GOT3 (cell line): ENCODE measurements at regions not wholly inside any gene's neighbourhood (a gene's known extent, or its start where the extent isn't known, plus 50 kb on each side); places are given as distances from the start of the nearest gene placed in this dataset.

Experiments used
- DNase-seq: peaks from one replicate; lab custom pipeline; 2025; ENCODE audit warnings: mixed read lengths; lab: John Stamatoyannopoulos, UW

GRCh38 chr5:164013077-164013670 is 507.8 kb downstream of the MAT2B start:
- peak; percentile 9 for DNase-seq

- DNase-seq: no peak
Observed at GRCh38 chr5:164020116-164020515, 514.7 kb downstream of the MAT2B start.

- no peak for DNase-seq
Observed at GRCh38 chr5:164027738-164028137, 522.3 kb downstream of the MAT2B start.

GRCh38 chr5:164038128-164038783 is 532.8 kb downstream of the MAT2B start:
- DNase-seq: no peak

- no peak for DNase-seq
Observed at GRCh38 chr5:164041105-164041504, 535.7 kb downstream of the MAT2B start.

GRCh38 chr5:164048359-164048926 is 543.0 kb downstream of the MAT2B start:
- DNase-seq: no peak

- no peak for DNase-seq
Observed at GRCh38 chr5:164051745-164052144, 546.3 kb downstream of the MAT2B start.

- DNase-seq: no peak
Observed at GRCh38 chr5:164052536-164053093, 547.2 kb downstream of the MAT2B start.

- DNase-seq: no peak
Observed at GRCh38 chr5:164053123-164053522, 547.7 kb downstream of the MAT2B start.

GRCh38 chr5:164054461-164054860 is 549.0 kb downstream of the MAT2B start:
- no peak for DNase-seq

GRCh38 chr5:164057121-164057520 is 551.7 kb downstream of the MAT2B start:
- DNase-seq: no peak

GRCh38 chr5:164058621-164059020 is 553.2 kb downstream of the MAT2B start:
- no peak for DNase-seq

GRCh38 chr5:164059471-164059870 is 554.1 kb downstream of the MAT2B start:
- no peak for DNase-seq

- DNase-seq: no peak
Observed at GRCh38 chr5:164060786-164061355, 555.5 kb downstream of the MAT2B start.

GRCh38 chr5:164062304-164062703 is 556.9 kb downstream of the MAT2B start:
- DNase-seq: no peak

GRCh38 chr5:164065266-164065665 is 559.8 kb downstream of the MAT2B start:
- no peak for DNase-seq

GRCh38 chr5:164071671-164072070 is 566.3 kb downstream of the MAT2B start:
- no peak for DNase-seq

GRCh38 chr5:164073081-164073480 is 567.7 kb downstream of the MAT2B start:
- DNase-seq: no peak

- DNase-seq: no peak
Observed at GRCh38 chr5:164076556-164076955, 571.1 kb downstream of the MAT2B start.

GRCh38 chr5:164090358-164090757 is 584.9 kb downstream of the MAT2B start:
- DNase-seq: no peak

GRCh38 chr5:164091836-164092235 is 586.4 kb downstream of the MAT2B start:
- DNase-seq: no peak

- no peak for DNase-seq
Observed at GRCh38 chr5:164094291-164094690, 588.9 kb downstream of the MAT2B start.

GRCh38 chr5:164097749-164098148 is 592.3 kb downstream of the MAT2B start:
- no peak for DNase-seq
